SU-DHL-6 (cell line): ENCODE measurements at regions not wholly inside any gene's neighbourhood (a gene's known extent, or its start where the extent isn't known, plus 50 kb on each side); places are given as distances from the start of the nearest gene placed in this dataset.

Experiments
- EZH2phosphoT487 ChIP-seq: fragments of 200-600 bp; sonication (generic), shearing (Covaris generic); conservative IDR thresholded peaks from 2 replicates; pipeline ENCODE4 v1.6.1; 2018; ENCODE audit warnings: mild to moderate bottlenecking, antibody characterized with exemption, low read length, moderate library complexity, mixed read lengths
- TF ChIP-seq, protein P1 (sequence below): fragments of 200-600 bp; sonication (generic); IDR thresholded peaks from one replicate; pipeline ENCODE4 v1.5.1; 2017; ENCODE audit warnings: antibody characterized with exemption, mild to moderate bottlenecking, low read length, moderate library complexity; ENCODE audit not compliant: insufficient read depth, poor library complexity, severe bottlenecking

GRCh38 chr5:74015716-74016115 is 389.7 kb downstream of the ARHGEF28 start:
- TF ChIP-seq, protein P1, sequence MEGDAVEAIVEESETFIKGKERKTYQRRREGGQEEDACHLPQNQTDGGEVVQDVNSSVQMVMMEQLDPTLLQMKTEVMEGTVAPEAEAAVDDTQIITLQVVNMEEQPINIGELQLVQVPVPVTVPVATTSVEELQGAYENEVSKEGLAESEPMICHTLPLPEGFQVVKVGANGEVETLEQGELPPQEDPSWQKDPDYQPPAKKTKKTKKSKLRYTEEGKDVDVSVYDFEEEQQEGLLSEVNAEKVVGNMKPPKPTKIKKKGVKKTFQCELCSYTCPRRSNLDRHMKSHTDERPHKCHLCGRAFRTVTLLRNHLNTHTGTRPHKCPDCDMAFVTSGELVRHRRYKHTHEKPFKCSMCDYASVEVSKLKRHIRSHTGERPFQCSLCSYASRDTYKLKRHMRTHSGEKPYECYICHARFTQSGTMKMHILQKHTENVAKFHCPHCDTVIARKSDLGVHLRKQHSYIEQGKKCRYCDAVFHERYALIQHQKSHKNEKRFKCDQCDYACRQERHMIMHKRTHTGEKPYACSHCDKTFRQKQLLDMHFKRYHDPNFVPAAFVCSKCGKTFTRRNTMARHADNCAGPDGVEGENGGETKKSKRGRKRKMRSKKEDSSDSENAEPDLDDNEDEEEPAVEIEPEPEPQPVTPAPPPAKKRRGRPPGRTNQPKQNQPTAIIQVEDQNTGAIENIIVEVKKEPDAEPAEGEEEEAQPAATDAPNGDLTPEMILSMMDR, result no peak
- TF ChIP-seq EZH2phosphoT487, result no peak
